Lower leg skin (tissue), 3 donors: ENCODE measurements at regions not wholly inside any gene's neighbourhood (a gene's known extent, or its start where the extent isn't known, plus 50 kb on each side); places are given as distances from the start of the nearest gene placed in this dataset.

Source experiments
- CTCF ChIP-seq, 3 donors: fragments of 450-650 bp; IDR thresholded peaks; one replicate each; pipeline ENCODE4 v1.5.1; 2016; ENCODE audit warnings: antibody characterized with exemption in 3 of 3, mild to moderate bottlenecking in 3 of 3, moderate library complexity in 2 of 3
- POLR2A ChIP-seq, 2 donors: fragments of 450-650 bp; IDR thresholded peaks; one replicate each; pipeline ENCODE4 v1.6.1; 2016 to 2017; ENCODE audit warnings: antibody characterized with exemption in 2 of 2, mild to moderate bottlenecking in 1 of 2, moderate library complexity in 1 of 2

GRCh38 chr6:169909113-169909512 lies 157.7 kb downstream of the ERMARD start:
- TF ChIP-seq CTCF (IDR thresholded peaks at IDR 0.05) = no peak
- no peak for TF ChIP-seq POLR2A (IDR thresholded peaks at IDR 0.05)
